DND-41 (cell line): ENCODE measurements at regions not wholly inside any gene's neighbourhood (a gene's known extent, or its start where the extent isn't known, plus 50 kb on each side); places are given as distances from the start of the nearest gene placed in this dataset.

ENCODE experiments used
- CTCF ChIP-seq: IDR thresholded peaks from 2 replicates; pipeline ENCODE4 v1.5.1; 2012; ENCODE audit warnings: borderline replicate concordance, low read length, moderate library complexity, mild to moderate bottlenecking; ENCODE audit not compliant: poor library complexity, severe bottlenecking; ENCODE audit errors: extremely low read depth
- EZH2 ChIP-seq: IDR thresholded peaks from 3 replicates; pipeline ENCODE4 v1.6.1; 2012; ENCODE audit warnings: borderline replicate concordance, low read depth, mild to moderate bottlenecking, moderate library complexity, low read length, inconsistent platforms; ENCODE audit not compliant: severe bottlenecking

- TF ChIP-seq CTCF (no peak), EZH2 (no peak)
These were observed 609.0 kb downstream of the EPHA4 start for GRCh38 chr2:220963076-220963475.
